ENCODE measurements at regions not wholly inside any gene's neighbourhood (a gene's known extent, or its start where the extent isn't known, plus 50 kb on each side); places are given as distances from the start of the nearest gene placed in this dataset.

GRCh38 chr1:222930070-222930469 is 115.2 kb downstream of the DISP1 start:
- ATAC-seq: no peak
- H3K36me3 ChIP-seq: no peaks in the 10 kb centered on the region
- H3K4me1 ChIP-seq: peaks cover 13 to 30% of the 10 kb centered on the region in 2 donors
- in situ Hi-C loops (cut with MboI; ENCODE audit: low sequenced_read_pairs in 4 of 4) (no loop called here), intact Hi-C loops (cut with DNase I; ENCODE audit: low total_unique reads) (no loop called here)
- no peak overlapping the region for H3K4me3 ChIP-seq
- no peak for TF ChIP-seq POLR2A (IDR thresholded peaks at IDR 0.05)
- TF ChIP-seq, protein P1, sequence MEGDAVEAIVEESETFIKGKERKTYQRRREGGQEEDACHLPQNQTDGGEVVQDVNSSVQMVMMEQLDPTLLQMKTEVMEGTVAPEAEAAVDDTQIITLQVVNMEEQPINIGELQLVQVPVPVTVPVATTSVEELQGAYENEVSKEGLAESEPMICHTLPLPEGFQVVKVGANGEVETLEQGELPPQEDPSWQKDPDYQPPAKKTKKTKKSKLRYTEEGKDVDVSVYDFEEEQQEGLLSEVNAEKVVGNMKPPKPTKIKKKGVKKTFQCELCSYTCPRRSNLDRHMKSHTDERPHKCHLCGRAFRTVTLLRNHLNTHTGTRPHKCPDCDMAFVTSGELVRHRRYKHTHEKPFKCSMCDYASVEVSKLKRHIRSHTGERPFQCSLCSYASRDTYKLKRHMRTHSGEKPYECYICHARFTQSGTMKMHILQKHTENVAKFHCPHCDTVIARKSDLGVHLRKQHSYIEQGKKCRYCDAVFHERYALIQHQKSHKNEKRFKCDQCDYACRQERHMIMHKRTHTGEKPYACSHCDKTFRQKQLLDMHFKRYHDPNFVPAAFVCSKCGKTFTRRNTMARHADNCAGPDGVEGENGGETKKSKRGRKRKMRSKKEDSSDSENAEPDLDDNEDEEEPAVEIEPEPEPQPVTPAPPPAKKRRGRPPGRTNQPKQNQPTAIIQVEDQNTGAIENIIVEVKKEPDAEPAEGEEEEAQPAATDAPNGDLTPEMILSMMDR (IDR thresholded peaks at IDR 0.05 in 4 of 5, conservative IDR thresholded peaks at IDR 0.05 in 1 of 5): no peak
- H3K27ac ChIP-seq: peak overlapping the region in 2 of 4 donors; percentile 2 to 9
- DNase-seq: no peak
- H3K27me3 ChIP-seq: no peaks in the 10 kb centered on the region
- no peaks in the 10 kb centered on the region for H3K9me3 ChIP-seq

- no peaks in the 10 kb centered on the region for H3K36me3 ChIP-seq
- in situ Hi-C loops (cut with MboI; ENCODE audit: low sequenced_read_pairs in 4 of 4) (no loop called here), intact Hi-C loops (cut with DNase I; ENCODE audit: low total_unique reads) (no loop called here)
- TF ChIP-seq, protein P1 (IDR thresholded peaks at IDR 0.05 in 4 of 5, conservative IDR thresholded peaks at IDR 0.05 in 1 of 5): no peak
- no peak for TF ChIP-seq POLR2A (IDR thresholded peaks at IDR 0.05)
- H3K27me3 ChIP-seq: no peaks in the 10 kb centered on the region
- ATAC-seq (no peak), DNase-seq (no peak)
- no peaks in the 10 kb centered on the region for H3K9me3 ChIP-seq
- H3K27ac ChIP-seq: peak overlapping the region in 3 of 4 donors; percentile 3 to 17 (median 9)
- H3K4me3 ChIP-seq: no peak overlapping the region
- H3K4me1 ChIP-seq: peaks cover 13 to 30% of the 10 kb centered on the region in 2 donors
Observed at GRCh38 chr1:222931023-222931422, 116.2 kb downstream of the DISP1 start.

GRCh38 chr1:222933273-222933672 is 118.4 kb downstream of the DISP1 start:
- Histone ChIP-seq H3K9me3 (no peaks in the 10 kb centered on the region), H3K4me1 (peaks cover 9 to 13% of the 10 kb centered on the region in 2 donors), H3K36me3 (no peaks in the 10 kb centered on the region), H3K27me3 (no peaks in the 10 kb centered on the region), H3K4me3 (no peak overlapping the region), H3K27ac (no peak overlapping the region)
- intact Hi-C loops (cut with DNase I; ENCODE audit: low total_unique reads) (no loop called here), in situ Hi-C loops (cut with MboI; ENCODE audit: low sequenced_read_pairs in 4 of 4) (no loop called here)
- DNase-seq (no peak), ATAC-seq (no peak)
- no peak for TF ChIP-seq POLR2A (IDR thresholded peaks at IDR 0.05)
- TF ChIP-seq, protein P1 (IDR thresholded peaks at IDR 0.05 in 4 of 5, conservative IDR thresholded peaks at IDR 0.05 in 1 of 5): no peak

GRCh38 chr1:222935239-222935900 is 120.5 kb downstream of the DISP1 start:
- no peaks in the 10 kb centered on the region for H3K27me3 ChIP-seq
- no peak for ATAC-seq
- H3K4me3 ChIP-seq: no peak overlapping the region
- in situ Hi-C loops (cut with MboI; ENCODE audit: low sequenced_read_pairs in 4 of 4): no loop called here
- no peak overlapping the region for H3K27ac ChIP-seq
- TF ChIP-seq, protein P1 (IDR thresholded peaks at IDR 0.05 in 4 of 5, conservative IDR thresholded peaks at IDR 0.05 in 1 of 5): no peak
- DNase-seq: no peak
- H3K36me3 ChIP-seq: no peaks in the 10 kb centered on the region
- H3K4me1 ChIP-seq: no peaks in the 10 kb centered on the region
- H3K9me3 ChIP-seq: no peaks in the 10 kb centered on the region
- intact Hi-C loops (cut with DNase I; ENCODE audit: low total_unique reads): no loop called here

DNA sequence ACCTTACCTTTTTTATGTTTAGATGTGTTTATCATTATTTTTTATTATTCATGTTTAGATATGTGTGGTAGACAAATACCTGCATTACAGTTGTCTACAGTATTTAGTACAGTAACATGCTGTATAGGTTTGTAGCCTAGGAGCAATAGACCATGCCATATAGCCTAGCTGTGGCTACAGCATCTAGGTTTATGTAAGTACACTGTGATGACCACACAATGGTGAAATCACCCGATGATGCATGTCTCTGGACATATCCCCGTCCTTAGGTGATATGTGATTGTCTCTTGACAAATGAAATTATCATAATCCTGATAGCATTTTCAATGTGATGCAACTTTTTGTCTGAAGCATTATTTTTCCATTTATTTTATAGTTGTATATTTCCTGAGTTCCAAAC is 121.2 kb downstream of the DISP1 start:
- TF ChIP-seq POLR2A (IDR thresholded peaks at IDR 0.05): no peak
- TF ChIP-seq, protein P1 (IDR thresholded peaks at IDR 0.05 in 4 of 5, conservative IDR thresholded peaks at IDR 0.05 in 1 of 5): no peak
- Histone ChIP-seq H3K27me3 (no peaks in the 10 kb centered on the region), H3K4me3 (no peak overlapping the region), H3K27ac (no peak overlapping the region), H3K36me3 (no peaks in the 10 kb centered on the region), H3K4me1 (no peaks in the 10 kb centered on the region), H3K9me3 (no peaks in the 10 kb centered on the region)
- ATAC-seq: no peak
- intact Hi-C loops (cut with DNase I; ENCODE audit: low total_unique reads) (no loop called here), in situ Hi-C loops (cut with MboI; ENCODE audit: low sequenced_read_pairs in 4 of 4) (no loop called here)
- DNase-seq: no peak

All from gastrocnemius medialis (tissue), 4 donors.